ENCODE measurements at regions not wholly inside any gene's neighbourhood (a gene's known extent, or its start where the extent isn't known, plus 50 kb on each side); places are given as distances from the start of the nearest gene placed in this dataset.
A peak's percentile ranks its signal among the peaks of the same experiment; 100 is the strongest.
"Not testable (repeated sequence)": the region's sequence is repeated elsewhere in the genome, so short reads cannot be mapped to it uniquely, and the experiment has no call there.

DNA sequence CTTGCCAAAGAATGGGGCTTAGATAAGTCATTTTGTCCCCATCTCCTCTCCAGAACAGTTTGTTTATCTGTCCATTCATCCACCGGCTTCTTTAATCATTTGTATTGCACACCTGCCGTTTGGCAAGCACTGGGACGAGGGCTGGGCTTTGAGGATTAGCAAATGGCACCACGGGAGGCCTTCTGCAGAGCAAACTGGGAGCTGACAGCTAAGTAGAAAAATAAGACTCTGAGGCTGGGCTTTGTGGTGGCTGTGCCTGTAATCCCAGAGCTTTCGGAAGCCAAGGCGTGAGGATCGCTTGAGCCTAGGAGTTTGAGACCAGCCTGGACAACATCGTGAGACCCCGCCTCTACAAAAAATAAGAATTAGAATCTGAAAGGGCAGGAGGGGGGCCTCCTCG is 203.9 kb downstream of the NPIPB11 start:
- not testable (repeated sequence) for DNase-seq (ENCODE audit: insufficient read length, low spot score); FAIRE-seq

DNA sequence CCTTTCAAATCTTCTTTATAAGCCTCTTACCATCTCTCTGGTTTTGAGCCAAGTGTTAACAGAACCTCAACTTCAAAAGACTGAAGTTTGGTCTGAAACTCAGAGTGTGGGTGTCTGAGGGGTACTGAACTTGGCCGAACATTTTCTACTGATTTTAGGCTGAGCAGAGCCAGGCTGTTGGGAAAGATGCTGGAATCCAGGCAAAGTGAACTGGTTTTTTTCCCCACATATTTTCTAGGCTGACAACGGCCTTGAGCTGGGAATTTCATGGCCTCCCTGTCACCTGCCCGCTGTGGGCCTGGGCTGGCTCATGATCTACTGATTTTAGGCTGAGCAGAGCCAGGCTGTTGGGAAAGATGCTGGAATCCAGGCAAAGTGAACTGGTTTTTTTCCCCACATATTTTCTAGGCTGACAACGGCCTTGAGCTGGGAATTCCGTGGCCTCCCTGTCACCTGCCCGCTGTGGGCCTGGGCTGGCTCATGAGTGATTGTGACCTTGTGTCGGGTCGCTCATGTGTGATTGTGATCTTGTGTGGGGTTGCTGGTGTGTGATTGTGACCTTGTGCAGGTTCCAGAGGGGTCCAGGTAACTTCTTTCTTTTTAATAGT is 204.4 kb downstream of the NPIPB11 start:
- not testable (repeated sequence) for DNase-seq (ENCODE audit: insufficient read length, low spot score); FAIRE-seq

DNA sequence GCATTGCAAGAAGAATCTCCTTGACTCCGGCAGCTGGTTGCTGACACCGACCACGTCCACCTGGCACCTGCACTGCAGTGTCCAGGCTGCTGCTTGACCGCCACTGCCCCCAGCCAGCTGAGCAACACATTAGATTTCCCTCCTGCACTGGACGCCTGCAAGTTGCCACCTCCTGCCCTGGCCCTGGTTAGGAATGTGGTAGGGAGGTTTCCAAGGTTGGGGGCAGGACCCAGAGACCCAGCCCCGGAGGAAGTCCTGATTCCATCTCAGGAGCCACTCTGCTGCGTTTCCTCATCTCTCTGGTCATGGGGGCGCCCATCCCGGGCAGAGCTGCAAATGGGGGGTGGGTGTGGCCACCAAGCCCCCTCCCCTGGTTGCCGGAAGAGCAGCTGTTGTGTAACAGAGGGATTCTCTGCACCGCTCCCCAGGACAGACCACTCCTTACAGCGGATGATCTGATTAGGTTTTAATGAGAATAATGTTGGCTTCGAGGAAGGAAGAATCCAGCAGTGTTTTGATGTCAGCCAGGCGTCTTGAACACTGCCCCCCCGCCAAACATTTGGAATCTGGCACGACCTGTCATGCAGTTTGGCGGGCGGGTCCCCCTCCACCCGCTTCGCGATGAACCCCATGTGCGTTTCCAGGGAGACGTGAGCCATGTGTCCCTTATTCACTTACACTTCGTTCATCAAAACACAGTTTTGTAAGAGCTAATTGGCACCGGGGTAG is 205.1 kb downstream of the NPIPB11 start:
- not testable (repeated sequence) for DNase-seq (ENCODE audit: insufficient read length, low spot score)

DNA sequence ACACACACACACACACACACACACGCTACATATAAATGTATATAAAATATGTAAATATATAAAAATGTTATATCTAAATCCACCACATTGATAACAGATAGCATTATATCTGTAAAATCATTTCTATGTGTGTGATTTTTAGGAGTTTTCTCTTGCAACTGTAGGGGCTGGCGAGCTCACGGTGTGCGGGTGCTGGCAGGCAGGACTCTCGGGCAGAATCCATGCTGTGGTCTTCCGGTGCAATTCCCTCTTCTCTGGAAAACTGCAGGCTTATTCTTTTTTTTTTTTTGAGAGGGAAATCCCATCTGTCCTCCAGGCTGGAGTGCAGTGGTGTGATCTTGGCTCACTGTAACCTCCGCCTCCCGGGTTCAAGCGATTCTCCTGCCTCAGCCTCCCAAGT is 205.8 kb downstream of the NPIPB11 start:
- FAIRE-seq; DNase-seq (ENCODE audit: insufficient read length, low spot score): not testable (repeated sequence)

More for the DNA sequence above, 205.1 kb downstream of the NPIPB11 start:
- not testable (repeated sequence) for FAIRE-seq

- FAIRE-seq: peak; percentile 38
- DNase-seq (ENCODE audit: insufficient read length, low spot score): not testable (repeated sequence)
Measured at GRCh38 chr16:29200135-29200601, 206.3 kb downstream of the NPIPB11 start.

DNA sequence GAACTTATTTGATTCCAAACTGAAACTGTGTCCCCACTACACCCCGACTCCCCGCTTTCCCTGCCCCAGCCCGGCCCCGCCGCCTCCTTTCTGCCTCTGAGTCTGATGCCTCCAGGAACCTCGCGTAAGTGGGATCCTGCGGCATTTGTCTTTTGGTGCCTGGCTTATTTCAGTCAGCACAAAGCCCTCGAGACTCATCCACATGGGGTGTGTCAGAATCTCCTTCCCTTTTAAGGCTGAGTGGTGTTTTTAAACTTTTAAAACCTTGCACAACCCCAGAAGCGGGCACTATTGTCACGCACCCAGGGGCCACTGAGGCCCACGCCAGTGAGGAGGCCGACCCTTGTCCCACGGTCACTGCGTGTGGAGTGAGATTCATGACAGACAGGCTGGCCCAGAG is 206.9 kb downstream of the NPIPB11 start:
- not testable (repeated sequence) for DNase-seq (ENCODE audit: insufficient read length, low spot score); FAIRE-seq

DNA sequence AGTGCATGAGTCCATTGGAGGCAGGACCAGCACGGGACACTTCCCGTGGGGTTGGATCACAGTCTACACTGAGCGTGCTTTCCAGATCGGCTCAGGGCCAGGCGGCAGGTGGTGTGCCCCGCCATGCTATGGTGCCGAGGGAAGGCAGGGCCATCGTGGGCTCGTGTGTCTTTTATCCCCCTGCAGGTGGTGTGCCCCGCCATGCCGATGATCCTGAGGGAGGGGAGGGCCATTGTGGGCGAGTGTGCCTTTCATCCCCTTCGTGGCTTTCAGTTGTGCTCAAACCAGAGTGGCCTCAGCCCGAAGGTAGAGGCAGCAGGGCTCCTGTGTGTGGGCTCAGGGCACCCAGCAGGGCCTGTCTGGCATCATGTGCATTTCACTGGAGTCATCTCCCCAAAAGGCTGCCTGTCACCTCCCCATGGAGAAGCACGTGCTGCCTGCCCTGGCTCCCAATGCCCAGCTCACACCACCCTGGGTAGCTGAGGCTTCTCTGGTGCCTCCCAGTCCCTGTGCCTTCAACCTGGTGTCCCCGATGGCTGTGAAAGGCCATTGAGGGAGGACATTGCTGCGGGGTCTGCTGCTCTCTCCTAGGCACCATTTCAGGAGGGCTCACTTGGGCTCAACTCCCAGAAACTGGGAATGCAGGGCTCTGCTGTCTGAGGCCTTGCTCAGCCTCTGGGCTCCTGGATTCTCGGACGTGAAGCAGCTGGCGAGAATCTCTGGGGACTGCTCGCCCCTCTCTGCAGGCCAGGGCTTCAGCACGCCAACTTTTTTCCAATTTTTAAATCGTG is 207.6 kb downstream of the NPIPB11 start:
- FAIRE-seq (no peak), DNase-seq (ENCODE audit: insufficient read length, low spot score) (no peak)
- TF ChIP-seq POLR2AphosphoS5 (IDR thresholded peaks at IDR 0.05; ENCODE audit: low read depth, low read length): no peak
- TF ChIP-seq POU2F2 (IDR thresholded peaks at IDR 0.05; ENCODE audit: low read depth, low read length): no peak
- TF ChIP-seq TAF1 (IDR thresholded peaks at IDR 0.05; ENCODE audit: low read depth, low read length): no peak
- TF ChIP-seq POLR2A (IDR thresholded peaks at IDR 0.05; ENCODE audit: low read depth, low read length): no peak
- TF ChIP-seq SPI1 (IDR thresholded peaks at IDR 0.05; ENCODE audit: low read depth, low read length): no peak
- no peak for TF ChIP-seq PAX5 (IDR thresholded peaks at IDR 0.05; ENCODE audit: insufficient read depth, low read length, severe bottlenecking)

GRCh38 chr16:29198231-29198630 is 208.3 kb downstream of the NPIPB11 start:
- no peak for FAIRE-seq
- no peak for DNase-seq (ENCODE audit: insufficient read length, low spot score)
- TF ChIP-seq PAX5 (IDR thresholded peaks at IDR 0.05; ENCODE audit: insufficient read depth, low read length, severe bottlenecking) (no peak), POU2F2 (IDR thresholded peaks at IDR 0.05; ENCODE audit: low read depth, low read length) (no peak), POLR2A (IDR thresholded peaks at IDR 0.05; ENCODE audit: low read depth, low read length) (no peak), POLR2AphosphoS5 (IDR thresholded peaks at IDR 0.05; ENCODE audit: low read depth, low read length) (no peak), TAF1 (IDR thresholded peaks at IDR 0.05; ENCODE audit: low read depth, low read length) (no peak), SPI1 (IDR thresholded peaks at IDR 0.05; ENCODE audit: low read depth, low read length) (no peak)

- DNase-seq (ENCODE audit: insufficient read length, low spot score); FAIRE-seq: not testable (repeated sequence)
Measured at GRCh38 chr16:29197494-29198100, 208.9 kb downstream of the NPIPB11 start.

- not testable (repeated sequence) for FAIRE-seq; DNase-seq (ENCODE audit: insufficient read length, low spot score)
Measured at GRCh38 chr16:29196746-29197145, 209.8 kb downstream of the NPIPB11 start.

DNA sequence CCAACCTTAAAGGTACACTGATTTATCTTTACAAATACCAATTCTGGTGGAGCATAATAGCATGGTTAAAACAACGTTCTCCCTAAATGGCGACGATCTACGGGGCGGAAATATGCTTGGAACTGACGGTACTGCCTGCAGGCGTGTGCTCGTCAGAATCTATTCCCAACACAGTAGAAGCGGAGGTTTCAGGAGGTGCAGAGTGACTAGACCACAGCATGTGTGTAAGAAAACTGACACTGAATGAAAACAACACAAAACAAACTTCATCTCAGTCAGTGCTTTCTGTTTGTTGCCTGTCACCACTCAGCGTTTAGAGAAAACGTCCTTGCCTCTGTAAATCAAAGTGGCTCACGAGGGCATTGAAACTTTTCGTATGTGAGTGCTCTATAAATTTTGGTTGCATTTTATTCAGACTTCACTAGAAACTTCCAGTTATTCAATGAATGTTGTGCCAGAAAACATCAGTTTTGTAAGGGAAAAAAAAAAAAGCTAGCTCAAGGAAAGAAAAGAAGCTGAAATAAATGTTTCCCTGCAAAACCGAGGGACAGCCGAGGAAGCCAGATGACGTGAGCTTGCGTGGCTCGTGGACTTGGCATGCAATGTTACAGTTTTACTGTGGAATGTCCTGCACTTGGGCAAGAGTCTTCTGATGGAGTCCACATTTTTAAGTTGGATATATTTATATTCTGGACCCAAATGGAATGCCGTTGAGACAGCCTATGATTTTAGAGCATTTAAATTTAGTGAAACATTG is 210.4 kb downstream of the LAT start:
- DNase-seq (ENCODE audit: insufficient read length, low spot score); FAIRE-seq: not testable (repeated sequence)

DNA sequence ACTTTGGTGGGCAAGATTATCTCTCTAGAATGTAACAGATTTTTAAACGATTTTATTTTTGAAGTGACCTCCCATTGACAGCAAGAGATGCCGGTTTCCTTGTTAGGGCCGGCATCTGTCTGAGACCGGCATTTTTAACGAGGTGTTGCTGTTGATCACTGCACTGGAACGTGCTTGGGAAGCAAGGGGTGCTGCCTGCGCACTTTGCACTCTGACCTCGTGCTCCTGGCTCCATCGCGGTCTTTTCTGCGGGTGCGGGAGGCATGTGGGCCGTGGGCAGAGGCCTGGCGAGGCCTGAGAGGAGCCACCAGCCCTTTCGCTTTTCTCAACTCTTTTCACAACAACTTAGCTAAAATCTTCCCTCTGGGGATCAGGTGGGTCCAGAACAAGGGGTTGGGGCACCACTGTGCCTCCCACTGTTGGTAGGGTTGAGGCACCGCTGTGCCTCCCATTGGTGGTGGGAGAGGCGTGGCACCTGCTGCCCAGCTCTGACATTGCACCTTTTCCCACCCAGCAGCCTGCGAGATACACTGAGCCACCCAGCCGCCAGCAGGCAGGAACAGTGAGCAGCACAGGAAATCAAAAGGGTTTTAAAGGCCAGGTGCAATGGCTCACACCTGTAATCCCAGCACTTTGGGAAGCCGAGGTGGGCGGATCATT is 209.5 kb downstream of the LAT start:
- FAIRE-seq; DNase-seq (ENCODE audit: insufficient read length, low spot score): not testable (repeated sequence)

- not testable (repeated sequence) for FAIRE-seq; DNase-seq (ENCODE audit: insufficient read length, low spot score)
Measured at GRCh38 chr16:29193634-29194033, 208.8 kb downstream of the LAT start.

DNA sequence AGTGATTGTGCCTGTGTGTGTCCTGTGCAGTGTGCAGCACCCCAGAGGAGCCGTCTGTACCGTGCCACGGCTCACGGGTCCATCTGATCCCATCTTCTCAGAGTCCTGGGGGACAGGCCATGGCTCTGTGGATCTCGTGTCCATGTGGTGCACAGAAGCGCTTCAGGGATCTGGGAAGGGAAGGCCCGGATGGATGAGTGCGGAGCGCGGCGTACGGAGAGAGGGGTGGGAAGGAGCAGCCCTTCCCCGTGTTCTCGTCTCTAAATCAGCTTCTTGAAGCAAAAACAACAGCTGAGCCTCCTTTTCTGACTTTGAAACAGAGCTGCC is 208.4 kb downstream of the LAT start:
- not testable (repeated sequence) for FAIRE-seq

More for the DNA sequence above, 208.4 kb downstream of the LAT start:
- DNase-seq (ENCODE audit: insufficient read length, low spot score): not testable (repeated sequence)

Measured in GM12891 (cell line).